Activated naive CD4-positive, alpha-beta T cell treated with anti-CD3 and anti-CD28 coated beads, Interleukin-2, amount 50 U/mL, for 72 hours (primary cell): ENCODE measurements at regions not wholly inside any gene's neighbourhood (a gene's known extent, or its start where the extent isn't known, plus 50 kb on each side); places are given as distances from the start of the nearest gene placed in this dataset.
"Not testable (repeated sequence)": the region's sequence is repeated elsewhere in the genome, so short reads cannot be mapped to it uniquely, and the experiment has no call there.

Experiments
- ATAC-seq, 2 donors: fragments of 150-1000 bp; cut with Tn5 transposase; 2 replicates each; pipeline ENCODE4 v1.10.0; 2021; ENCODE audit warnings: mild to moderate bottlenecking in 2 of 2, moderate library complexity in 2 of 2
- DNase-seq, 2 donors: peaks; one replicate each; pipeline ENCODE4 v3.0.0; 2021 to 2022; ENCODE audit warnings: low spot score in 2 of 2
- H3K27ac Mint-ChIP-seq, 2 donors: one replicate each; pipeline ENCODE4 v1.8.0; 2022; ENCODE audit warnings: mild to moderate bottlenecking in 2 of 2, mixed read lengths in 2 of 2
- H3K36me3 Mint-ChIP-seq, 2 donors: one replicate each; pipeline ENCODE4 v1.8.0; 2022; ENCODE audit warnings: mixed read lengths in 2 of 2
- H3K9me3 Mint-ChIP-seq, 2 donors: one replicate each; pipeline ENCODE4 v1.8.0; 2022; ENCODE audit warnings: mixed read lengths in 2 of 2

- Mint-ChIP-seq H3K27ac (no peak overlapping the region), H3K36me3 (no peaks in the 10 kb centered on the region), H3K9me3 (no peaks in the 10 kb centered on the region)
- no peak for ATAC-seq
- no peak for DNase-seq
These were observed 198.1 kb upstream of the RBBP8 start for GRCh38 chr18:22734791-22735627.

GRCh38 chr18:22737054-22737453 is 196.1 kb upstream of the RBBP8 start:
- DNase-seq (no peak), ATAC-seq (no peak)
- Mint-ChIP-seq H3K27ac (no peak overlapping the region), H3K36me3 (no peaks in the 10 kb centered on the region), H3K9me3 (peaks cover 0 to under 1% of the 10 kb centered on the region in 2 donors)

- Mint-ChIP-seq H3K9me3 (peaks cover 0 to 4% of the 10 kb centered on the region in 2 donors), H3K36me3 (no peaks in the 10 kb centered on the region), H3K27ac (no peak overlapping the region)
- DNase-seq (no peak), ATAC-seq (peak in 1 of 2 donors; percentile 22)
These were observed 194.0 kb upstream of the RBBP8 start for GRCh38 chr18:22739061-22739642.

GRCh38 chr18:22739789-22740188 is 193.3 kb upstream of the RBBP8 start:
- Mint-ChIP-seq H3K9me3 (peaks cover 0 to 4% of the 10 kb centered on the region in 2 donors), H3K27ac (no peak overlapping the region), H3K36me3 (no peaks in the 10 kb centered on the region)
- peak; percentile 72 to 73 for ATAC-seq
- no peak for DNase-seq

- ATAC-seq (no peak), DNase-seq (no peak)
- no peak overlapping the region for H3K27ac Mint-ChIP-seq
- H3K9me3 Mint-ChIP-seq: peaks cover 0 to 4% of the 10 kb centered on the region in 2 donors
- no peaks in the 10 kb centered on the region for H3K36me3 Mint-ChIP-seq
These were observed 191.8 kb upstream of the RBBP8 start for GRCh38 chr18:22741318-22741717.

GRCh38 chr18:22742409-22742808 is 190.7 kb upstream of the RBBP8 start:
- Mint-ChIP-seq H3K9me3 (peaks cover 0 to 4% of the 10 kb centered on the region in 2 donors), H3K27ac (no peak overlapping the region), H3K36me3 (no peaks in the 10 kb centered on the region)
- ATAC-seq (no peak), DNase-seq (no peak)

- Mint-ChIP-seq H3K36me3 (peaks cover 0 to 4% of the 10 kb centered on the region in 2 donors), H3K9me3 (peaks cover 0 to 4% of the 10 kb centered on the region in 2 donors), H3K27ac (no peak overlapping the region)
- no peak for DNase-seq
- ATAC-seq: no peak
These were observed 187.2 kb upstream of the RBBP8 start for GRCh38 chr18:22745966-22746365.

- Mint-ChIP-seq H3K27ac (no peak overlapping the region), H3K9me3 (no peaks in the 10 kb centered on the region), H3K36me3 (peaks cover 0 to 4% of the 10 kb centered on the region in 2 donors)
- no peak for DNase-seq
- ATAC-seq: no peak
These were observed 181.1 kb upstream of the RBBP8 start for GRCh38 chr18:22752014-22752413.

- H3K36me3 Mint-ChIP-seq: peaks cover 0 to 2% of the 10 kb centered on the region in 2 donors
- no peaks in the 10 kb centered on the region for H3K9me3 Mint-ChIP-seq
- no peak overlapping the region for H3K27ac Mint-ChIP-seq
- ATAC-seq (no peak), DNase-seq (no peak)
These were observed 179.8 kb upstream of the RBBP8 start for GRCh38 chr18:22753130-22753831.

- not testable (repeated sequence) for H3K9me3 Mint-ChIP-seq, DNase-seq, H3K36me3 Mint-ChIP-seq, H3K27ac Mint-ChIP-seq, ATAC-seq
These were observed 169.1 kb upstream of the RBBP8 start for GRCh38 chr18:22764005-22764404.

GRCh38 chr18:22765896-22766295 is 167.2 kb upstream of the RBBP8 start:
- peaks cover 5 to 7% of the 10 kb centered on the region in 2 donors for H3K36me3 Mint-ChIP-seq

GRCh38 chr18:22767653-22768052 is 165.5 kb upstream of the RBBP8 start:
- no peak for ATAC-seq
- DNase-seq: no peak
- H3K36me3 Mint-ChIP-seq: peaks cover 0 to 2% of the 10 kb centered on the region in 2 donors
- no peaks in the 10 kb centered on the region for H3K9me3 Mint-ChIP-seq
- no peak overlapping the region for H3K27ac Mint-ChIP-seq

More at GRCh38 chr18:22765896-22766295, 167.2 kb upstream of the RBBP8 start:
- Mint-ChIP-seq H3K9me3 (no peaks in the 10 kb centered on the region), H3K27ac (no peak overlapping the region)
- DNase-seq (no peak), ATAC-seq (no peak)

- H3K9me3 Mint-ChIP-seq: no peaks in the 10 kb centered on the region
- H3K36me3 Mint-ChIP-seq: no peaks in the 10 kb centered on the region
- ATAC-seq (no peak), DNase-seq (no peak)
- no peak overlapping the region for H3K27ac Mint-ChIP-seq
These were observed 159.2 kb upstream of the RBBP8 start for GRCh38 chr18:22773944-22774343.

GRCh38 chr18:22778996-22779395 is 154.1 kb upstream of the RBBP8 start:
- Mint-ChIP-seq H3K36me3 (no peaks in the 10 kb centered on the region), H3K9me3 (no peaks in the 10 kb centered on the region), H3K27ac (no peak overlapping the region)
- DNase-seq: no peak
- ATAC-seq: no peak

- no peak for ATAC-seq
These were observed 149.9 kb upstream of the RBBP8 start for GRCh38 chr18:22783245-22783644.

GRCh38 chr18:22783662-22784076 is 149.5 kb upstream of the RBBP8 start:
- H3K27ac Mint-ChIP-seq: no peak overlapping the region
- no peaks in the 10 kb centered on the region for H3K36me3 Mint-ChIP-seq
- no peak for ATAC-seq
- no peak for DNase-seq
- no peaks in the 10 kb centered on the region for H3K9me3 Mint-ChIP-seq

More at GRCh38 chr18:22783245-22783644, 149.9 kb upstream of the RBBP8 start:
- no peak for DNase-seq
- Mint-ChIP-seq H3K9me3 (no peaks in the 10 kb centered on the region), H3K27ac (no peak overlapping the region), H3K36me3 (no peaks in the 10 kb centered on the region)

GRCh38 chr18:22789052-22789451 is 144.1 kb upstream of the RBBP8 start:
- no peaks in the 10 kb centered on the region for H3K9me3 Mint-ChIP-seq
- H3K36me3 Mint-ChIP-seq: no peaks in the 10 kb centered on the region
- no peak for DNase-seq
- no peak for ATAC-seq
- H3K27ac Mint-ChIP-seq: no peak overlapping the region
